CD4-positive, alpha-beta T cell (primary cell): ENCODE measurements at regions not wholly inside any gene's neighbourhood (a gene's known extent, or its start where the extent isn't known, plus 50 kb on each side); places are given as distances from the start of the nearest gene placed in this dataset.

Experiments
- ATAC-seq: fragments of 200-7000 bp; cut with Tn5 transposase; one replicate; pipeline ENCODE4 v1.10.0; 2022; ENCODE audit warnings: mild to moderate bottlenecking; ENCODE audit not compliant: poor library complexity
- CTCF ChIA-PET: fragments of 350-600 bp; sonication (Branson Sonifier 250); formaldehyde crosslinking; loops from one replicate; lab custom pipeline; 2021; ENCODE audit warnings: antibody characterized with exemption, inconsistent platforms; lab: Charles Lee
- POLR2A ChIA-PET: fragments of 350-600 bp; sonication (Branson Sonifier 250); formaldehyde crosslinking; loops from one replicate; lab custom pipeline; 2021; ENCODE audit warnings: antibody characterized with exemption, inconsistent platforms; lab: Charles Lee
- DNase-seq, 14 experiments: peaks; one replicate each; pipeline ENCODE4 v3.0.0-alpha.2; 2013 to 2020; ENCODE audit warnings: mixed read lengths in 2 of 14
- H3K27ac ChIP-seq, 2 donors: one replicate each; pipeline versions ENCODE4 v1.5.1 to v1.7.0; 2013; ENCODE audit warnings: low read length in 2 of 2, low read depth in 1 of 2, mild to moderate bottlenecking in 1 of 2
- H3K27me3 ChIP-seq, 2 experiments: 1 replicate in 1 of 2; 2 replicates in 1 of 2; pipeline versions ENCODE4 v1.6.1 to v1.7.0; 2013; ENCODE audit warnings: low read length in 2 of 2, control low read depth in 1 of 2, mild to moderate bottlenecking in 1 of 2, moderate library complexity in 1 of 2; ENCODE audit not compliant: insufficient read depth in 2 of 2, control insufficient read depth in 1 of 2
- H3K36me3 ChIP-seq: one replicate; pipeline ENCODE4 v1.6.1; 2013; ENCODE audit warnings: low read length, control low read depth; ENCODE audit not compliant: insufficient read depth
- H3K4me1 ChIP-seq: one replicate; pipeline ENCODE4 v1.6.1; 2013; ENCODE audit warnings: low read length, control low read depth; ENCODE audit not compliant: insufficient read depth
- H3K4me3 ChIP-seq: one replicate; pipeline ENCODE4 v1.5.1; 2013; ENCODE audit warnings: mild to moderate bottlenecking, low read length, moderate library complexity
- H3K9me3 ChIP-seq, 2 experiments: 1 replicate in 1 of 2; 2 replicates in 1 of 2; pipeline versions ENCODE4 v1.6.1 to v1.7.0; 2013; ENCODE audit warnings: low read length in 2 of 2, mild to moderate bottlenecking in 2 of 2, control low read depth in 1 of 2, moderate library complexity in 1 of 2; ENCODE audit not compliant: control insufficient read depth in 1 of 2, insufficient read depth in 1 of 2
- H3K27ac Mint-ChIP-seq: one replicate; pipeline ENCODE4 v1.8.0; 2020; ENCODE audit warnings: mixed read lengths
- H3K27me3 Mint-ChIP-seq: one replicate; pipeline ENCODE4 v1.8.0; 2021; ENCODE audit warnings: mixed read lengths
- H3K36me3 Mint-ChIP-seq: one replicate; pipeline ENCODE4 v1.8.0; 2021; ENCODE audit warnings: low read depth, mixed read lengths
- H3K4me1 Mint-ChIP-seq: one replicate; pipeline ENCODE4 v1.8.0; 2021; ENCODE audit warnings: low read depth, mixed read lengths
- H3K4me3 Mint-ChIP-seq: one replicate; pipeline ENCODE4 v1.8.0; 2020; ENCODE audit warnings: mild to moderate bottlenecking, mixed read lengths
- H3K9me3 Mint-ChIP-seq: one replicate; pipeline ENCODE4 v1.8.0; 2020; ENCODE audit warnings: mixed read lengths
- CTCF ChIP-seq: fragments of 200-600 bp; IDR thresholded peaks from one replicate; pipeline ENCODE4 v1.8.0; 2022; ENCODE audit warnings: antibody characterized with exemption, mild to moderate bottlenecking
- intact Hi-C, 2 experiments: fragments of 100-400 bp; cut with DNase I in 1 of 2; cut with micrococcal nuclease in 1 of 2; formaldehyde crosslinking; loops; one replicate each; pipeline versions ENCODE4 v1.15.1 to v1.9.0; 2023 to 2025; cut with DNase I, micrococcal nuclease

GRCh38 chr4:137106287-137106686, 426.0 kb downstream of the PCDH18 start:
- ChIA-PET POLR2A (no interaction called here), CTCF (no interaction called here)
- no peak overlapping the region for H3K27ac ChIP-seq
- H3K27me3 ChIP-seq = no peaks in the 10 kb centered on the region
- intact Hi-C loops = no loop called here
- peaks cover 5% of the 10 kb centered on the region for H3K9me3 Mint-ChIP-seq
- H3K36me3 ChIP-seq = no peaks in the 10 kb centered on the region
- DNase-seq (no peak), ATAC-seq (no peak)
- no peaks in the 10 kb centered on the region for H3K4me1 Mint-ChIP-seq
- no peaks in the 10 kb centered on the region for H3K27me3 Mint-ChIP-seq
- no peaks in the 10 kb centered on the region for H3K4me1 ChIP-seq
- no peak overlapping the region for H3K4me3 Mint-ChIP-seq
- no peak for TF ChIP-seq CTCF
- no peaks in the 10 kb centered on the region for H3K36me3 Mint-ChIP-seq
- peaks cover 0 to 3% of the 10 kb centered on the region in 2 experiments for H3K9me3 ChIP-seq
- H3K27ac Mint-ChIP-seq = no peak overlapping the region
- no peak overlapping the region for H3K4me3 ChIP-seq

- Mint-ChIP-seq H3K9me3 (peaks cover 12% of the 10 kb centered on the region), H3K4me1 (no peaks in the 10 kb centered on the region), H3K27me3 (no peaks in the 10 kb centered on the region), H3K27ac (no peak overlapping the region), H3K4me3 (no peak overlapping the region), H3K36me3 (no peaks in the 10 kb centered on the region)
- Histone ChIP-seq H3K9me3 (no peaks in the 10 kb centered on the region), H3K4me1 (no peaks in the 10 kb centered on the region), H3K4me3 (no peak overlapping the region), H3K27ac (no peak overlapping the region), H3K36me3 (no peaks in the 10 kb centered on the region), H3K27me3 (no peaks in the 10 kb centered on the region)
- TF ChIP-seq CTCF = no peak
- intact Hi-C loops = no loop called here
- ATAC-seq = no peak
- ChIA-PET CTCF (no interaction called here), POLR2A (no interaction called here)
- no peak for DNase-seq
Observed at GRCh38 chr4:137090951-137091350, 441.3 kb downstream of the PCDH18 start.

- TF ChIP-seq CTCF = no peak
- Mint-ChIP-seq H3K9me3 (peaks cover 12% of the 10 kb centered on the region), H3K27me3 (no peaks in the 10 kb centered on the region), H3K4me3 (no peak overlapping the region), H3K27ac (no peak overlapping the region), H3K36me3 (no peaks in the 10 kb centered on the region), H3K4me1 (no peaks in the 10 kb centered on the region)
- ATAC-seq = no peak
- peaks cover 0 to 6% of the 10 kb centered on the region in 2 experiments for H3K9me3 ChIP-seq
- intact Hi-C loops = no loop called here
- POLR2A ChIA-PET = no interaction called here
- H3K4me1 ChIP-seq = no peaks in the 10 kb centered on the region
- no peak overlapping the region for H3K4me3 ChIP-seq
- H3K36me3 ChIP-seq = no peaks in the 10 kb centered on the region
- CTCF ChIA-PET = no interaction called here
- no peak for DNase-seq
- no peak overlapping the region for H3K27ac ChIP-seq
- H3K27me3 ChIP-seq = no peaks in the 10 kb centered on the region
Observed at GRCh38 chr4:137083571-137084135, 448.6 kb downstream of the PCDH18 start.
